GM19455 (cell line): ENCODE measurements at regions not wholly inside any gene's neighbourhood (a gene's known extent, or its start where the extent isn't known, plus 50 kb on each side); places are given as distances from the start of the nearest gene placed in this dataset.

ENCODE experiments used
- ATAC-seq: cut with Tn5 transposase; IDR thresholded peaks from one replicate; pipeline ENCODE4 v1.9.1; 2021; ENCODE audit not compliant: unreplicated experiment

DNA sequence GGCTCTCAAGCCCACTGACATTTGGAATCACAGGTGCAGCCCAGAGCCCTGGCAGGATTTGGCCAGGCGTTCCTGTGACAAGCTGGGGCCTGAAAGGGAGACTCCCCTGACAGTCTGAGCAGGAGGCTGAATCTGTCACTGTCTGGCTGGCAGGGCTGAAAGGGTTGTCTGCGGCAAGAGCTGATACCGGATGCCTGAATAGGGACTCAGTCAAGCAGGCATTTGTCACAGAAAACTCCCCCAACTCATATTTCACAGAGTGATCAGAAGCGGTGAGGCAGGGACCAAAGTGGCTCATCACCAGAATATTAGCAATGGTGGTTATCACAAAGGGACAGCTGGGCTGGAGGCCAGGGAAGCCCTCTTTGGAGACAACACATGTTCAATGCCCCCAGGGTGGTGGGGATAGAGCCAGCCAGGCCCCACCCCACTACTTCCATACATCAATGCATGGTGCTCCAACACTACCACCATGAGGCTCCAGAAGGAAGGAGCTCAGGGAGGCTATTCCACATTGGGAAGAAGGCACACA is 295.5 kb downstream of the DTWD2 start:
- ATAC-seq, result no peak

- ATAC-seq, result no peak
Measured at GRCh38 chr5:118687661-118688621, 300.4 kb downstream of the DTWD2 start.

GRCh38 chr5:118687100-118687499 is 301.2 kb downstream of the DTWD2 start:
- ATAC-seq, result no peak

GRCh38 chr5:118681655-118682054 is 306.7 kb downstream of the DTWD2 start:
- ATAC-seq, result no peak

DNA sequence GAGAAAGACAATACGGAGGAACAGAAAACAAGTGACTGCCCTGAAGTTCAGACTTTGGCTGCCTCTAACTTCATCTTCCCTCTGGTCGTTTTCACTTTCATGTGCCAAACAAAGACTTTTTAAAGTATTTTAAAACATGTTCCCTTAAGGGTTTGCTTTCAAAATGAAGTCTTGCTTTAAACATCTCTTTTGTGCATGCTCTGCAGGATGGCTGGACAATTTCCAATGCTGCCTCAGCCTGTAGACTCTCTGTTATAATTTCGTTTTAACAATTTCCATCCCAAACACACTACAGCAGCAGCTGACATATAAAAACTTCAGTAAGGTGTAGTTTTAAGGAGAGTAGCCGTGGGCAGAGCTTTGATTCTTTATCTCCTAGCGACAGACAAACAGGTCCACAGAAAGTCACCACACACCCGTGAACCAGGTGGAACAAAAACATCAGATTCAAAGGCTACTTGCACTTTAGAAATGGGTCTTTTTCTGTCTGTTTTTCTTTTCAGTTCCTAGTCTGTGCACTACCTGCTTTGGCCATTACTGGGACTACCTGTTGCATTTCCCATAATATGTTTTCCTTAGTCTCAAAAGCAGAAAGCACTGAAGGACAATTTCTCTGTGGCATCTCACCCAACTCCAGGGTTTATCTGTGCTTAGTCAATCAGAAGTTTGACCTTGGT is 308.9 kb downstream of the DTWD2 start:
- ATAC-seq, result no peak

- ATAC-seq, result no peak
Measured at GRCh38 chr5:118678746-118679145, 309.6 kb downstream of the DTWD2 start.

- ATAC-seq, result no peak
Measured at GRCh38 chr5:118675247-118675646, 313.1 kb downstream of the DTWD2 start.

DNA sequence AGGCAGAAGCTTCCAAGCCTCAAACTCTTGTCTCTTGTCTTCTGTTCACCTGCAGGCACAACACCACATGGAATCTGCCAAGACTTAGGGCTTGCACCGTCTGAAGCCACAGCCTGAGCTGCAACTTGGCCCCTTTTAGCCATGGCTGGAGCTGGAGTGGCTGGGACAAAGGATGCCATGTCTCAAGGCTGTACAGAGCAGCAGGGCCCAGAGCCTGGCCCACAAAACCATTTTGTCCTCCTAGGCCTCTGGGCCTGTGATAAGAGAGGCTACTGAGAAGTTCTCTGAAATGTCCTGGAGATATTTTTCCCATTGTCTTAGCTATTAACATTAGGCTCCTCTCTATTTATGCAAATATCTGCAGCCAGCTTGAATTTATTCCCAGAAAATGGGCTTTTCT is 330.8 kb downstream of the DTWD2 start:
- no peak for ATAC-seq

DNA sequence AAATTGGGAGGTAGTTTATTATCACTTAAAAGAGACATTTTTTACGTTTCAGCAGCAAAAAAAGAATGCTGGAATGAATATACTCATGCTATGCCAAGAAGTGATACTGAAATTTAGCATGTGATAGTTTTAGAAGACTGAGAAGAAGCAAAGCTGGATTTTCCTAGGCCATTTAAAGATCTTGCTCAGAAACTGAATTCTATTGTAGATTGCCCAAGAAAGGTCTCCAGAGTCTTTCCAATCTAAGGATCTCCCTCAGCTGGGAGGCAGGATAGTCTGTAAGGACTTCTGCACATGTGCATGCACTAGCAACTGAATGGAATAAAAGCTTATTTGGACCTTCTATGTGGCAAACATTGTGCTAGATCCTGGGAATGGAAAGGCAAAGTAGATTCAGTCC is 334.5 kb downstream of the DTWD2 start:
- ATAC-seq, result no peak

DNA sequence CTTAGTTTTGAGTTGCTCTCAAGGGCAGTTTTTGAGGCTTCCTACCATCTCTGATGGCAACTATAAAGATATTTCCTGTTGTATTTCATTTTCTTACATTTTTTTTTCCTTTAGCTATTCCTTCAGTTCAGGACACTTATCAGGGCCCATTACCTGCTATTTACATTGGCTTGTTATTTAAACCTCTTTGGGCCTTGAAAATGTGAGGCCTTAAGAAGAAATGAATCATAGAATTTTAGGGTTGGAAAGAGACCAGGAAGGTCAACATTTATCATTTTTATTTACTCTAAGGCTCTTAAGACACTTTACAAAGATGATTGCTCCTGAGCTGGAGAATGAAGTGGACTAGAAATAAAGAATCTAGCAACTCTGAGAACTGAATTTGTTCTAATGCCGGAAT is 335.2 kb downstream of the DTWD2 start:
- no peak for ATAC-seq

- ATAC-seq, result no peak
Measured at GRCh38 chr5:118651002-118651401, 337.3 kb downstream of the DTWD2 start.

- no peak for ATAC-seq
Measured at GRCh38 chr5:118647587-118647986, 340.8 kb downstream of the DTWD2 start.

GRCh38 chr5:118646917-118647316 is 341.4 kb downstream of the DTWD2 start:
- no peak for ATAC-seq

- ATAC-seq, result no peak
Measured at GRCh38 chr5:118637947-118638670, 350.2 kb downstream of the DTWD2 start.

- no peak for ATAC-seq
Measured at GRCh38 chr5:118628660-118629354, 359.5 kb downstream of the DTWD2 start.

DNA sequence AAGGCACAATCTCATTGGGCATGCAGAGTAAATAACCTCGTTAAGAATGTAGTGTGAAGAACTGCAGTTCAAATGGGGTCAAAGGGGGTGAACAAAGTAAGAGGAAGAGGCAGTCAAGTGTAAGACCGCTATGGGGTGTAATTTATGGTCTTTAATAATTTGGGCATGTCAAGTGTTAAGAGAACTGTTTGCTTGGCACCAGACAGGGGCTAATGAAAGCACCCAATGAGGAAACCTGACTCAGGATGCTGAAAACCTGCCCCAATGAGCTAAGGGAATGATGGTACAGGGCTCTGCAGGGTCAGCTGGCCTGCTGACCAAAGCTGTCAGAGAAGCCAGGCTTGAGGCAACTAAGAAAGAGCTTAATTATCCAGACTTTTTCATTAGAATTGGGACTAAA is 368.1 kb downstream of the DTWD2 start:
- ATAC-seq, result no peak

GRCh38 chr5:118619823-118620222 is 368.5 kb downstream of the DTWD2 start:
- no peak for ATAC-seq

- peak; percentile 55 for ATAC-seq
Measured at GRCh38 chr5:118616281-118616680, 372.1 kb downstream of the DTWD2 start.

DNA sequence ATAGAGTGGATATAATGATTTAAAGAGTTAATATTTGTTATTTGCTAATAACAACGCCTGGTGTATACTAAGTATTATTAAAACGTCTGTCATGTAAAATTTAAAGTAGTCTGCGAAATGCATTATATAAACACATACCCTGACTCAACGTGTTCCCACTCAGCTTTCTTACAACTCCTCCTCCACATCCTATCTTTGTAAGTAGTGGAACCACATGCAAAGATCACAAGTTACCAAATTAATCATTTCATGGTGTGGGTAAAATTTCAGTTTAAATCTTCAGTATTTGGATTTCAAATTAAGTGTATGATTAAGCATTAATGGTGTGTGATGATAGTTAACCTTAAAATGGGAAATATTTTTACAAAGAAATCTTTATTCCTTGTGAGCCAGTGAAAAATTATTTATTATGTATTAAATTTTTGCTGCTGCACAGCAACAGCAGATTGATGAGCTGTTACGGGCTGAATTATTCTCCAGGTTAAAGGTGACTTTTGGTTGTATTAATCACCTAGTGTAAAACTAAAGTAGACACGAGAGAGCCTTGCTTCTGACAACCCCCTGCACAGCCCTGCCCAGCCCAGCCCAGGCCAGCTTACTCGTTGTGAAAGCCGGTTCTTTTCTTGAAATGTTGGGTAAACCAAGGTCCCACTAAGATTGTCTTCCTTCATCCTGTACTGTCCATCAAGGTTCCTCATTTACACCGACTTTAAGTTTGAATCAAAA is 373.5 kb downstream of the DTWD2 start:
- ATAC-seq, result no peak

GRCh38 chr5:118611332-118611945 is 376.9 kb downstream of the DTWD2 start:
- ATAC-seq, result no peak
